HG03439 (cell line): ENCODE measurements at regions not wholly inside any gene's neighbourhood (a gene's known extent, or its start where the extent isn't known, plus 50 kb on each side); places are given as distances from the start of the nearest gene placed in this dataset.
"Not testable (repeated sequence)": the region's sequence is repeated elsewhere in the genome, so short reads cannot be mapped to it uniquely, and the experiment has no call there.

Experiments used
- ATAC-seq: cut with Tn5 transposase; IDR thresholded peaks from one replicate; pipeline ENCODE4 v1.9.1; 2021; ENCODE audit warnings: mild to moderate bottlenecking, moderate library complexity; ENCODE audit not compliant: unreplicated experiment

GRCh38 chr3:10109-10996 is 186.2 kb upstream of the CHL1 start:
- ATAC-seq = not testable (repeated sequence)

- no peak for ATAC-seq
These were observed 184.8 kb upstream of the CHL1 start for GRCh38 chr3:11734-12133.

- ATAC-seq = no peak
These were observed 181.9 kb upstream of the CHL1 start for GRCh38 chr3:14652-15051.

GRCh38 chr3:16366-16765 is 180.2 kb upstream of the CHL1 start:
- no peak for ATAC-seq

- no peak for ATAC-seq
These were observed 176.1 kb upstream of the CHL1 start for GRCh38 chr3:20421-20820.

- ATAC-seq = no peak
These were observed 172.6 kb upstream of the CHL1 start for GRCh38 chr3:24006-24405.

- no peak for ATAC-seq
These were observed 171.5 kb upstream of the CHL1 start for GRCh38 chr3:25056-25455.

- not testable (repeated sequence) for ATAC-seq
These were observed 160.6 kb upstream of the CHL1 start for GRCh38 chr3:35985-36384.

GRCh38 chr3:42871-43744 is 153.5 kb upstream of the CHL1 start:
- not testable (repeated sequence) for ATAC-seq

GRCh38 chr3:44028-44676 is 152.4 kb upstream of the CHL1 start:
- no peak for ATAC-seq

GRCh38 chr3:44941-45340 is 151.6 kb upstream of the CHL1 start:
- ATAC-seq = not testable (repeated sequence)

GRCh38 chr3:46576-46975 is 150.0 kb upstream of the CHL1 start:
- ATAC-seq = no peak

- ATAC-seq = not testable (repeated sequence)
These were observed 143.1 kb upstream of the CHL1 start for GRCh38 chr3:53441-53840.

GRCh38 chr3:54240-54639 is 142.3 kb upstream of the CHL1 start:
- ATAC-seq = no peak

GRCh38 chr3:56672-57071 is 139.9 kb upstream of the CHL1 start:
- ATAC-seq = no peak

- ATAC-seq = no peak
These were observed 136.7 kb upstream of the CHL1 start for GRCh38 chr3:59854-60253.

- no peak for ATAC-seq
These were observed 133.3 kb upstream of the CHL1 start for GRCh38 chr3:63095-63765.

GRCh38 chr3:69690-70089 is 126.9 kb upstream of the CHL1 start:
- no peak for ATAC-seq

GRCh38 chr3:72776-73175 is 123.8 kb upstream of the CHL1 start:
- ATAC-seq = no peak

- ATAC-seq = no peak
These were observed 123.3 kb upstream of the CHL1 start for GRCh38 chr3:73271-73670.
